Endothelial cell of umbilical vein (primary cell): ENCODE measurements at regions not wholly inside any gene's neighbourhood (a gene's known extent, or its start where the extent isn't known, plus 50 kb on each side); places are given as distances from the start of the nearest gene placed in this dataset.

ENCODE experiments used
- JUN ChIP-seq: IDR thresholded peaks from 2 replicates; pipeline ENCODE4 v1.6.1; 2011; ENCODE audit warnings: borderline replicate concordance, low read depth; ENCODE audit not compliant: insufficient read length, insufficient read depth
- POLR2A ChIP-seq: IDR thresholded peaks from 2 replicates; pipeline ENCODE4 v1.6.1; 2012; ENCODE audit warnings: low read depth, mild to moderate bottlenecking, control low read depth, low read length
- TF ChIP-seq, protein P1 (sequence below), 2 donors: IDR thresholded peaks; 1 replicate in 1 of 2; 2 replicates in 1 of 2; pipeline ENCODE4 v1.5.1; 2011; ENCODE audit warnings: low read length in 2 of 2, mild to moderate bottlenecking in 2 of 2, moderate library complexity in 2 of 2, control low read depth in 1 of 2, inconsistent platforms in 1 of 2, low read depth in 1 of 2; ENCODE audit not compliant: insufficient read depth in 1 of 2; ENCODE audit errors: extremely low read depth in 1 of 2

DNA sequence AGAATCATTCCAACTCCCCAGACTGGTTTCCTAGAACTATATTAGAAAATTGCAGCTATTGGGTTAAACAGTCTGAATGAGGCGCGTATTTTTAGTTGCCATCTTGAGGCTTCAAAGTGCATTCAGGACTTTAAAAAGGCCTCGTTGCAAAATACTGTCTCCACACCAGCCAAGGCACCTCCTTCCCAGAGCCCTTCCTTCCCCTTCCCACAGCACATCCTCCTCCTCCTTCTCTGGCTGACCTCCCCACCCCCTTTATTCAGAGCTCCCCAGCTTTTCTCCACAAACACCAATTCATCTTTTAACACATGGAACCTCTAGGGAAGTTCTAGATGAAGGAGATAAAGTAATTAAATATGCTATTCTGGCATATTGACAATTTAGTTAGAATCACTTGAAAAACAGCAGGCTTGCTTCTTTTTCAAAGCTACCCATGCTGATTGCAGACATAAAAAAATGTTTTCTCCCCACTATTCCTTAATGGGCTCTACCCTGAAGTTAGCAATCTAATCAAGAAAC, 90.3 kb downstream of the RTP5 start:
- no peak for TF ChIP-seq JUN
- TF ChIP-seq, protein P1, sequence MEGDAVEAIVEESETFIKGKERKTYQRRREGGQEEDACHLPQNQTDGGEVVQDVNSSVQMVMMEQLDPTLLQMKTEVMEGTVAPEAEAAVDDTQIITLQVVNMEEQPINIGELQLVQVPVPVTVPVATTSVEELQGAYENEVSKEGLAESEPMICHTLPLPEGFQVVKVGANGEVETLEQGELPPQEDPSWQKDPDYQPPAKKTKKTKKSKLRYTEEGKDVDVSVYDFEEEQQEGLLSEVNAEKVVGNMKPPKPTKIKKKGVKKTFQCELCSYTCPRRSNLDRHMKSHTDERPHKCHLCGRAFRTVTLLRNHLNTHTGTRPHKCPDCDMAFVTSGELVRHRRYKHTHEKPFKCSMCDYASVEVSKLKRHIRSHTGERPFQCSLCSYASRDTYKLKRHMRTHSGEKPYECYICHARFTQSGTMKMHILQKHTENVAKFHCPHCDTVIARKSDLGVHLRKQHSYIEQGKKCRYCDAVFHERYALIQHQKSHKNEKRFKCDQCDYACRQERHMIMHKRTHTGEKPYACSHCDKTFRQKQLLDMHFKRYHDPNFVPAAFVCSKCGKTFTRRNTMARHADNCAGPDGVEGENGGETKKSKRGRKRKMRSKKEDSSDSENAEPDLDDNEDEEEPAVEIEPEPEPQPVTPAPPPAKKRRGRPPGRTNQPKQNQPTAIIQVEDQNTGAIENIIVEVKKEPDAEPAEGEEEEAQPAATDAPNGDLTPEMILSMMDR (IDR thresholded peaks at IDR 0.05; ENCODE audit: extremely low read depth in 1 of 2, insufficient read depth in 1 of 2, low read depth in 1 of 2, low read length in 2 of 2): no peak
- TF ChIP-seq POLR2A: no peak
